WERI-Rb-1 (cell line): ENCODE measurements at regions not wholly inside any gene's neighbourhood (a gene's known extent, or its start where the extent isn't known, plus 50 kb on each side); places are given as distances from the start of the nearest gene placed in this dataset.

Experiments used
- DNase-seq: peaks from one replicate; pipeline ENCODE4 v3.0.0-alpha.2; 2020
- H3K27ac ChIP-seq: fragments of 250-450 bp; sonication (Bioruptor Pico); 2 replicates; pipeline ENCODE4 v1.5.1; 2020; ENCODE audit warnings: mild to moderate bottlenecking, moderate library complexity
- H3K27me3 ChIP-seq: fragments of 250-450 bp; sonication (Bioruptor Pico); 2 replicates; pipeline ENCODE4 v1.5.1; 2021; ENCODE audit warnings: mild to moderate bottlenecking, low read depth, moderate library complexity; ENCODE audit not compliant: insufficient read depth, severe bottlenecking
- H3K36me3 ChIP-seq: fragments of 250-450 bp; sonication (Bioruptor Pico); 2 replicates; pipeline ENCODE4 v1.5.1; 2020; ENCODE audit warnings: mild to moderate bottlenecking, moderate library complexity
- H3K4me3 ChIP-seq: 2 replicates; pipeline ENCODE4 v1.5.1; 2011; ENCODE audit warnings: low read depth, mild to moderate bottlenecking, control low read depth, low read length
- H3K9me3 ChIP-seq: fragments of 250-450 bp; sonication (Bioruptor Pico); 2 replicates; pipeline ENCODE4 v1.5.1; 2021; ENCODE audit warnings: mild to moderate bottlenecking, moderate library complexity; ENCODE audit not compliant: severe bottlenecking
- TF ChIP-seq, protein P1 (sequence below): IDR thresholded peaks from 2 replicates; pipeline ENCODE4 v1.5.1; 2011; ENCODE audit warnings: low read depth, mild to moderate bottlenecking, control low read depth, inconsistent platforms, low read length

DNA sequence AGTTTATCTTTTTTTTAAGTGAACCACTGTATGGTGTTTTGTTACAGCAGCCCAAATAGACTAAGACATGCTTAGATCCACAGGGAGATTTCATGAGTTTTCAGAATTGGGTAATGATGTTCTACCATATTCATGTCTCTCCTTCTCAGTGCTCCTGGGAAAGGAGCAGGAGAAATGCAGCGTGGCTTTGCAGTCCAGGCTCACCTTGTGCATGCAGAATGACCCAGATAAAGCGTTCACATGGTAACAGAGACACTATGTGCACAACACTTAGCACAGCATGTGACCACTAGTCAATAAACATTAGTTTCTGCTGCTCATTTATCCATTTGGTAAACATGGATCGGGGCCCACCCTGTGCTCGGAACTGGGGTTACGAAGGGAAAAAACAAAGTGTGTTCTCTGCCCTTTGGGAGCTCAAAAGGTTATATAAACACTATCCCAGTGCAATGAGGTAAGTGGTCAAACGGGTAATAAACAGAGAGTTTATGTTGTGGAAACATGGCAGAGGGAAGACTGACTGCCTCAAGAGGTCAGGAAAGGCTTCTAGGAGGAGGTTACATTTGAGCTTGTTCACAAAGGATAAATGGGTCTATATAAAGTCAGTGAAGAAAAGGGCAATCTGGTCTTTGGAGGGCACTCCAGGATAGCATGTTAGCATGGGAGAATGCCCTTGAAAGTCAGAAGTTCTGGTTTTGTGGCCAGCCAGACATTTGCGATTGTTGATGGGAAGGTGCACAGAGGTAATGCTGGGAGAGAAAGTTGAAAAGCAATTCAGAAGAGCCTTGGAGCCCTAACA is 299.2 kb downstream of the TDRD15 start:
- TF ChIP-seq, protein P1, sequence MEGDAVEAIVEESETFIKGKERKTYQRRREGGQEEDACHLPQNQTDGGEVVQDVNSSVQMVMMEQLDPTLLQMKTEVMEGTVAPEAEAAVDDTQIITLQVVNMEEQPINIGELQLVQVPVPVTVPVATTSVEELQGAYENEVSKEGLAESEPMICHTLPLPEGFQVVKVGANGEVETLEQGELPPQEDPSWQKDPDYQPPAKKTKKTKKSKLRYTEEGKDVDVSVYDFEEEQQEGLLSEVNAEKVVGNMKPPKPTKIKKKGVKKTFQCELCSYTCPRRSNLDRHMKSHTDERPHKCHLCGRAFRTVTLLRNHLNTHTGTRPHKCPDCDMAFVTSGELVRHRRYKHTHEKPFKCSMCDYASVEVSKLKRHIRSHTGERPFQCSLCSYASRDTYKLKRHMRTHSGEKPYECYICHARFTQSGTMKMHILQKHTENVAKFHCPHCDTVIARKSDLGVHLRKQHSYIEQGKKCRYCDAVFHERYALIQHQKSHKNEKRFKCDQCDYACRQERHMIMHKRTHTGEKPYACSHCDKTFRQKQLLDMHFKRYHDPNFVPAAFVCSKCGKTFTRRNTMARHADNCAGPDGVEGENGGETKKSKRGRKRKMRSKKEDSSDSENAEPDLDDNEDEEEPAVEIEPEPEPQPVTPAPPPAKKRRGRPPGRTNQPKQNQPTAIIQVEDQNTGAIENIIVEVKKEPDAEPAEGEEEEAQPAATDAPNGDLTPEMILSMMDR, result 0 out of 2 replicates have a peak, but pooled peaks have one; percentile 8

DNA sequence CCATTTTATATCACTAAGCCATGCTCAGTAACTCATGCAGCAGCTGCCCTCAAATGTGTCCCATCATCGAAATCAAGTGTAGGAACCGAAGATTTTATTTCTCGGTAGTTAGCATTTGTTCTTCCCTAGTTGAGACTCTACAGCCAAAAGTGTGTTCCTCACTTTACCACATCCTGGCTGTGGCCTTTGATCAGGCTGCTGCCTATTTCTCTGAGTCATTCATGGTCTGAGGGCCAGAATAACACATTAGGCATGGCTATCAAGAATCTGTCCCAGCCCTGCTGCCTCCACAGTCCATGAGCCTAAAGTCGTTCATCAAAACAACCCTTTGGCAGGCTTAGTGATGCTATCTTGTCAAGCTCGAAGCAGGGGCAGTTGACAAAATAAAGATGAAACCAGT is 300.1 kb downstream of the TDRD15 start:
- no peak for DNase-seq
- H3K27me3 ChIP-seq, result no peaks in the 10 kb centered on the region
- no peaks in the 10 kb centered on the region for H3K9me3 ChIP-seq
- H3K27ac ChIP-seq, result no peak overlapping the region
- H3K4me3 ChIP-seq, result no peak overlapping the region
- TF ChIP-seq, protein P1, result no peak
- H3K36me3 ChIP-seq, result no peaks in the 10 kb centered on the region

More for the DNA sequence above, 299.2 kb downstream of the TDRD15 start:
- Histone ChIP-seq H3K36me3 (no peaks in the 10 kb centered on the region), H3K27me3 (no peaks in the 10 kb centered on the region), H3K27ac (no peak overlapping the region), H3K4me3 (no peak overlapping the region), H3K9me3 (no peaks in the 10 kb centered on the region)
- DNase-seq, result no peak

DNA sequence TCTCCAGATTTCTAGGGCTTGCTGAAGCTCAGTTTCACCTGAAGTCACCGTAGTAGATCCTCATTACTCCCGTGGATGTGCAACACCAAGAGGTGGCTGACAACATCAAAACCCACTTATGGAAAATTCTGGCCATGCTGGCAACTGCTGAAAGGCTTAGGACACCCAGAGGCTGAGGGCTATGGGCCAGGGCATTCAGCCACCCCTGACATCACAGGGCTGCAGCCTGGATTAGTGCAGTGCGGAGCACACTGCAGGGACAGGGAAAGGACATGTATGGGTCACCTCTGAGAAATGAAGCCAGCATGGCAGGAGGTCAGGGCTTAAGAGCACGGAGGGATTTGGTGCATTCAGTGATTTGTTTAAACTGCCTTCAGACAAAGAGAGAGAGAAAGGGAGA is 300.6 kb downstream of the TDRD15 start:
- no peaks in the 10 kb centered on the region for H3K27me3 ChIP-seq
- DNase-seq, result peak; percentile 30
- TF ChIP-seq, protein P1, result no peak
- no peak overlapping the region for H3K4me3 ChIP-seq
- no peak overlapping the region for H3K27ac ChIP-seq
- no peaks in the 10 kb centered on the region for H3K36me3 ChIP-seq
- H3K9me3 ChIP-seq, result no peaks in the 10 kb centered on the region

DNA sequence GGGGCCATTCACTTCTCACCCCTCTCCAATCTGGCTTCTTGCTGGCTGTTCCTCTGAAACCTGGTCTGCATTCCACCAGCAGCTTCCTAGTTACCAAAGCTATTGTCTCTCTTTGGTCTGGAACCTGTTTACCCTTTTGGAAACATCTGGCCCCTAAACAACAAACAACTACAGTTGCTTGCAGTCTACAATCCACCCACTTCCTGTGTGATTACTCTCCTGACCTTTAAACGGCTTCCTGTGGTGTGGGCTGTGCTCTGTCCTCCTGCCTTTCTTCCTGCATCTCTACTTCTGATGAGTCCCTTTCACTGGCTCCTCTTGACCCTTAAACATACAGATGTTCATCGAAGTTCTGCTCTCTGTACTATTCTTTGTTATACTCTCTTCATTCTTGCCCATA is 303.8 kb downstream of the TDRD15 start:
- TF ChIP-seq, protein P1, result no peak
- no peaks in the 10 kb centered on the region for H3K36me3 ChIP-seq
- H3K27me3 ChIP-seq, result no peaks in the 10 kb centered on the region
- H3K9me3 ChIP-seq, result no peaks in the 10 kb centered on the region
- no peak overlapping the region for H3K4me3 ChIP-seq
- H3K27ac ChIP-seq, result no peak overlapping the region
- DNase-seq, result no peak

DNA sequence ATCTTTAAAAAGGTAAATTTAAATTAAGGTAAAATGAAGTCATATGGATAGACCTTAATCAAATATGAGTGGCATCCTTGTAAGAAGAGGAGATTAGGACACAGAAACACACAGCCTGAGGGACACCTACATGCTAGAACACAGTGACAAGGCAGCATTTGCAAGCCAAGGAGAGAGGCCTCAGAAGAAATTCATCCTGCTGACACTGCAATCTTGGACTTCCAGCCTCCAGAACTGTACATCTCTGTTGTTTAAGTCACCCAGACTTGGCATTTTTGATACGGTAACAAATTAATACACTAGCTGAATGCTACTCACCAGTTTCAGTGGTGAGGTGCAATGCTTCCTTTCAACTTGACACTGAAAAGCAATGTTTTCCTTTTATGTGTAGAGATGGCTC is 305.0 kb downstream of the TDRD15 start:
- Histone ChIP-seq H3K4me3 (no peak overlapping the region), H3K27ac (no peak overlapping the region), H3K9me3 (no peaks in the 10 kb centered on the region), H3K36me3 (no peaks in the 10 kb centered on the region), H3K27me3 (no peaks in the 10 kb centered on the region)
- no peak for DNase-seq
- TF ChIP-seq, protein P1, result no peak

DNA sequence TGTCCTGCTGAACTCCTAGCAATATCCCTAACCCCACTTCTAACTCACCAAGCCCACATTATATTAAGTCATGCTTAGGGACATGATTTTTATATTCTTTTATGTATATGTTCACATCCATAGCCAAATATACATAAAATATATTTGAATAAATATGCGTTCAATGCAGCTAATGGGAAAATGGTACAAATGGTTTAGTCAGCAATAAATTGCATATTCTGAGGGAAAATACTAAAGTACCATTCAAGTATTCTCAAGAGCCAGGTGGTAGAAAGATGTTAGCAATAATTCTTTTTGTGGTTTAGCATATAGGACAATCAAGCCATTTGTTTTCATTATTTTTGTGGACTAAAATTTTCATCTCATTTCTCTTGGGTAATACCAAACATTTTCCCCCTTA is 306.0 kb downstream of the TDRD15 start:
- H3K27me3 ChIP-seq, result no peaks in the 10 kb centered on the region
- no peaks in the 10 kb centered on the region for H3K36me3 ChIP-seq
- no peak for DNase-seq
- H3K27ac ChIP-seq, result no peak overlapping the region
- no peak overlapping the region for H3K4me3 ChIP-seq
- TF ChIP-seq, protein P1, result no peak
- H3K9me3 ChIP-seq, result no peaks in the 10 kb centered on the region
